H9 (cell line): ENCODE measurements at regions not wholly inside any gene's neighbourhood (a gene's known extent, or its start where the extent isn't known, plus 50 kb on each side); places are given as distances from the start of the nearest gene placed in this dataset.

ENCODE experiments used
- DNase-seq: peaks from one replicate; pipeline ENCODE4 v3.0.0-alpha.2; 2017
- H2AFZ ChIP-seq: one replicate; pipeline ENCODE4 v1.6.1; 2013; ENCODE audit warnings: mild to moderate bottlenecking, low read length, control low read depth, moderate library complexity
- H2AK5ac ChIP-seq: 2 replicates; pipeline ENCODE4 v1.6.1; 2013; ENCODE audit warnings: low read length, control low read depth, mixed read lengths; ENCODE audit not compliant: insufficient read length
- H2BK120ac ChIP-seq: one replicate; pipeline ENCODE4 v1.6.1; 2013; ENCODE audit warnings: low read depth, mild to moderate bottlenecking, low read length, control low read depth, inconsistent platforms; ENCODE audit not compliant: poor library complexity, severe bottlenecking
- H2BK12ac ChIP-seq: 2 replicates; pipeline ENCODE4 v1.6.1; 2013; ENCODE audit warnings: low read length, control low read depth, mixed read lengths, low read depth; ENCODE audit not compliant: insufficient read length
- H2BK15ac ChIP-seq: 2 replicates; pipeline ENCODE4 v1.6.1; 2013; ENCODE audit warnings: low read depth, low read length, control low read depth
- H2BK20ac ChIP-seq: one replicate; pipeline ENCODE4 v1.6.1; 2013; ENCODE audit warnings: low read depth, mild to moderate bottlenecking, low read length, control low read depth, inconsistent platforms; ENCODE audit not compliant: poor library complexity, severe bottlenecking
- H2BK5ac ChIP-seq: 2 replicates; pipeline ENCODE4 v1.6.1; 2013; ENCODE audit warnings: low read length, control low read depth, mixed read lengths; ENCODE audit not compliant: insufficient read length
- H3K14ac ChIP-seq: 2 replicates; pipeline ENCODE4 v1.6.1; 2013; ENCODE audit warnings: low read length, control low read depth; ENCODE audit not compliant: insufficient read depth
- H3K18ac ChIP-seq: 2 replicates; pipeline ENCODE4 v1.6.1; 2013; ENCODE audit warnings: low read depth, mild to moderate bottlenecking, mixed read lengths, low read length, control low read depth; ENCODE audit not compliant: insufficient read length
- H3K23ac ChIP-seq: 2 replicates; pipeline ENCODE4 v1.6.1; 2013; ENCODE audit warnings: low read length, control low read depth, mixed read lengths, low read depth; ENCODE audit not compliant: insufficient read length
- H3K23me2 ChIP-seq: 2 replicates; pipeline ENCODE4 v1.6.1; 2013; ENCODE audit warnings: low read depth, mild to moderate bottlenecking, mixed read lengths, low read length, control low read depth; ENCODE audit not compliant: insufficient read length, poor library complexity, severe bottlenecking
- H3K27ac ChIP-seq: 2 replicates; pipeline ENCODE4 v1.5.1; 2013; ENCODE audit warnings: low read length, control low read depth, mixed read lengths, low read depth; ENCODE audit not compliant: insufficient read length
- H3K27me3 ChIP-seq: 2 replicates; pipeline ENCODE4 v1.6.1; 2013; ENCODE audit warnings: low read length, control low read depth, inconsistent platforms; ENCODE audit not compliant: insufficient read depth
- H3K4ac ChIP-seq: 2 replicates; pipeline ENCODE4 v1.6.1; 2013; ENCODE audit warnings: low read depth, mild to moderate bottlenecking, control low read depth, inconsistent platforms, low read length, moderate library complexity
- H3K4me1 ChIP-seq: 2 replicates; pipeline ENCODE4 v1.6.1; 2013; ENCODE audit warnings: low read length, control low read depth, inconsistent platforms; ENCODE audit not compliant: insufficient read depth
- H3K4me2 ChIP-seq: 2 replicates; pipeline ENCODE4 v1.6.1; 2013; ENCODE audit warnings: low read length, control low read depth, mixed read lengths; ENCODE audit not compliant: insufficient read length, insufficient read depth
- H3K56ac ChIP-seq: 2 replicates; pipeline ENCODE4 v1.6.1; 2013; ENCODE audit warnings: low read depth, mild to moderate bottlenecking, mixed read lengths, low read length, control low read depth; ENCODE audit not compliant: insufficient read length
- H3K79me1 ChIP-seq: 2 replicates; pipeline ENCODE4 v1.6.1; 2013; ENCODE audit warnings: low read depth, mild to moderate bottlenecking, moderate library complexity, low read length, control low read depth, inconsistent platforms; ENCODE audit not compliant: insufficient read depth, poor library complexity, severe bottlenecking
- H3K79me2 ChIP-seq: 2 replicates; pipeline ENCODE4 v1.6.1; 2013; ENCODE audit warnings: low read length, control low read depth, inconsistent platforms; ENCODE audit not compliant: insufficient read depth
- H3K9ac ChIP-seq: 2 replicates; pipeline ENCODE4 v1.6.1; 2013; ENCODE audit warnings: low read length, control low read depth, mixed read lengths; ENCODE audit not compliant: insufficient read length; ENCODE audit errors: extremely low read depth
- H3K9me3 ChIP-seq: one replicate; pipeline ENCODE4 v1.6.1; 2013; ENCODE audit warnings: low read depth, low read length, inconsistent platforms; ENCODE audit not compliant: control insufficient read depth
- H3T11ph ChIP-seq: one replicate; pipeline ENCODE4 v1.6.1; 2013; ENCODE audit warnings: mild to moderate bottlenecking, low read length, control low read depth, inconsistent platforms
- H4K20me1 ChIP-seq: one replicate; pipeline ENCODE4 v1.6.1; 2013; ENCODE audit not compliant: control insufficient read depth, insufficient read length, insufficient read depth
- H4K5ac ChIP-seq: 2 replicates; pipeline ENCODE4 v1.6.1; 2013; ENCODE audit warnings: low read depth, mild to moderate bottlenecking, mixed read lengths, low read length, control low read depth; ENCODE audit not compliant: insufficient read length
- H4K8ac ChIP-seq: replicated peaks from 2 replicates; pipeline ENCODE4 v1.6.1; 2013; ENCODE audit warnings: low read length, control low read depth, mixed read lengths, low read depth; ENCODE audit not compliant: insufficient read length
- H4K91ac ChIP-seq: 2 replicates; pipeline ENCODE4 v1.6.1; 2013; ENCODE audit warnings: low read depth, mild to moderate bottlenecking, moderate library complexity, mixed read lengths, low read length, control low read depth; ENCODE audit not compliant: insufficient read length
- H3K27ac Mint-ChIP-seq, 3 experiments: 2 replicates in 2 of 3; 3 replicates in 1 of 3; pipeline ENCODE4 v1.8.0; 2020 to 2021; ENCODE audit warnings: mixed read lengths in 3 of 3, mild to moderate bottlenecking in 1 of 3, moderate library complexity in 1 of 3
- H3K27me3 Mint-ChIP-seq: 2 replicates; pipeline ENCODE4 v1.8.0; 2021; ENCODE audit warnings: low read depth, mild to moderate bottlenecking, moderate library complexity, mixed read lengths
- H3K36me3 Mint-ChIP-seq, 3 experiments: 2 replicates in 2 of 3; 3 replicates in 1 of 3; pipeline ENCODE4 v1.8.0; 2020 to 2021; ENCODE audit warnings: low read depth in 3 of 3, mixed read lengths in 3 of 3; ENCODE audit not compliant: insufficient read depth in 1 of 3
- H3K4me1 Mint-ChIP-seq, 2 experiments: 2 replicates each; pipeline ENCODE4 v1.8.0; 2020; ENCODE audit warnings: mixed read lengths in 2 of 2
- H3K4me3 Mint-ChIP-seq, 2 experiments: 2 replicates in 1 of 2; 3 replicates in 1 of 2; pipeline ENCODE4 v1.8.0; 2020 to 2021; ENCODE audit warnings: mild to moderate bottlenecking in 2 of 2, mixed read lengths in 2 of 2, moderate library complexity in 1 of 2
- H3K9me3 Mint-ChIP-seq, 2 experiments: 2 replicates in 1 of 2; 3 replicates in 1 of 2; pipeline ENCODE4 v1.8.0; 2020; ENCODE audit warnings: mild to moderate bottlenecking in 2 of 2, mixed read lengths in 2 of 2, moderate library complexity in 1 of 2
- CTCF ChIP-seq: fragments of 200-600 bp; sonication (generic); conservative IDR thresholded peaks from 3 replicates; pipeline ENCODE4 v1.8.0; 2021; ENCODE audit warnings: antibody characterized with exemption, mild to moderate bottlenecking
- WGBS: extraction: QIAGEN DNeasy Blood & Tissue Kit; methylation state at CpG from one replicate; pipeline ENCODE4 v1.1.7; 2013; ENCODE audit warnings: missing lambda C conversion rate, low lambda C conversion rate, mixed read lengths; ENCODE audit not compliant: insufficient read length; ENCODE audit errors: extremely low coverage; 5-methylcytosine and 5-hydroxymethylcytosine counted together

GRCh38 chr2:45261746-45262145 lies 252.5 kb upstream of the SIX2 start:
- Histone ChIP-seq H3K79me1 (no peaks in the 10 kb centered on the region), H3K23me2 (no peaks in the 10 kb centered on the region), H3T11ph (no peak overlapping the region), H3K27me3 (no peaks in the 10 kb centered on the region), H4K20me1 (no peaks in the 10 kb centered on the region), H3K4me2 (no peak overlapping the region), H2BK15ac (no peak overlapping the region), H3K4me1 (peaks cover 7% of the 10 kb centered on the region; the same call in 1 of the 2 replicates), H4K91ac (no peak overlapping the region), H2AK5ac (no peak overlapping the region), H3K27ac (no peak overlapping the region), H2BK5ac (no peak overlapping the region), H2BK12ac (no peak overlapping the region), H3K79me2 (no peaks in the 10 kb centered on the region), H3K18ac (no peak overlapping the region), H3K14ac (no peak overlapping the region), H4K5ac (no peak overlapping the region), H3K9me3 (no peaks in the 10 kb centered on the region), H3K4ac (no peak overlapping the region), H2AFZ (no peak overlapping the region), H2BK20ac (no peak overlapping the region), H3K9ac (no peak overlapping the region), H2BK120ac (no peak overlapping the region), H4K8ac (no peak overlapping the region), H3K23ac (no peak overlapping the region), H3K56ac (no peak overlapping the region)
- peaks cover 53 to 64% of the 10 kb centered on the region in 2 experiments for H3K4me1 Mint-ChIP-seq
- no CpG with 5 or more reads among the region's 4 CpGs for WGBS
- H3K4me3 Mint-ChIP-seq: no peak overlapping the region
- no peak overlapping the region for H3K27ac Mint-ChIP-seq
- DNase-seq: no peak
- peaks cover 5 to 8% of the 10 kb centered on the region in 2 experiments; a peak in 3 of 5 replicates for H3K9me3 Mint-ChIP-seq
- peaks cover 4% of the 10 kb centered on the region; the same call in 1 of the 2 replicates for H3K27me3 Mint-ChIP-seq
- H3K36me3 Mint-ChIP-seq: peaks cover 0 to 13% (median 6%) of the 10 kb centered on the region in 3 experiments; a peak in 3 of 7 replicates
- TF ChIP-seq CTCF: no peak
